Activated CD4-positive, CD25-positive, alpha-beta regulatory T cell (primary cell): ENCODE measurements at regions not wholly inside any gene's neighbourhood (a gene's known extent, or its start where the extent isn't known, plus 50 kb on each side); places are given as distances from the start of the nearest gene placed in this dataset.

Experiments
- DNase-seq, 4 experiments: peaks; one replicate each; lab custom pipeline; 2025; lab: John Stamatoyannopoulos, UW

GRCh38 chr5:158398360-158399201 is 539.6 kb upstream of the CLINT1 start:
- no peak for DNase-seq

- no peak for DNase-seq
Measured at GRCh38 chr5:158397278-158397677, 538.3 kb upstream of the CLINT1 start.

DNA sequence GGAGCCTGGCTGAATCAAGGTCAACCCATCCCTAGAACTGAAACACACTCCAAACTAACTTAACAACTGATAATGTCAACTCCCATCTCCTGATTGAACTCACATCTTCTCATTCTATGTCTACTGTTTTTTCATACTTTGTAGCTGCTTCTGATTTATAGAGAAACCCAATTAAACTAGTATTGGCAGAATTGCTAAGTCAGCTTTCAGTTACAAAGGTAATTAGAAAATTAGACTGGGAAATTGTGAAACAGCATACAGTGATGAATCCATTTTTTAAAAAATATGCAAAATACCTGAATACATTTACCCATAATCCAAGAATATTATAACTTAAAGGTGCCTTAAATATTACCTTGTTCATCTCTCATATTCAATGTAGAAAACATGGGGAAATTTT is 535.2 kb upstream of the CLINT1 start:
- DNase-seq: no peak

- no peak for DNase-seq
Measured at GRCh38 chr5:158393457-158393856, 534.5 kb upstream of the CLINT1 start.

- DNase-seq: no peak
Measured at GRCh38 chr5:158392753-158393152, 533.8 kb upstream of the CLINT1 start.

GRCh38 chr5:158390577-158390976 is 531.6 kb upstream of the CLINT1 start:
- no peak for DNase-seq

- DNase-seq: no peak
Measured at GRCh38 chr5:158389786-158390185, 530.8 kb upstream of the CLINT1 start.

GRCh38 chr5:158388021-158388420 is 529.1 kb upstream of the CLINT1 start:
- DNase-seq: no peak

GRCh38 chr5:158387499-158387898 is 528.6 kb upstream of the CLINT1 start:
- no peak for DNase-seq

DNA sequence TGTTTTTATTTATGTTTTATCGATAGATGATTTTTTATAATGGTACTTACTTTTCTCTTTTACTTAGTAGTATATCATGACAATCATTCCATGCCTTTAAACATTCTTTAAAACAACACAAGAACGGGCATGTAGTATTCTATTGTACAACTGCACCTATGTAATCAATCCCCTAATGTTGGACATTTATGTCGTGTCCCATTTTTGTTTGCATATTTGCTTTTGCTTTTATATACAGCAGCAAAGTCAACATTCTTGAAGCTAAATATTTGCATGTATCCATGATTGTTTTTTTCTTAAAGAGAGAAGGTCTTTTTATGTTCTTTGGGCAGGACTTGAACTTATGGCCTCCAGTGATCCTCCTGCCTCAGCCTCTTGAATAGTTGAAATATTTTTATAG is 527.0 kb upstream of the CLINT1 start:
- no peak for DNase-seq

DNA sequence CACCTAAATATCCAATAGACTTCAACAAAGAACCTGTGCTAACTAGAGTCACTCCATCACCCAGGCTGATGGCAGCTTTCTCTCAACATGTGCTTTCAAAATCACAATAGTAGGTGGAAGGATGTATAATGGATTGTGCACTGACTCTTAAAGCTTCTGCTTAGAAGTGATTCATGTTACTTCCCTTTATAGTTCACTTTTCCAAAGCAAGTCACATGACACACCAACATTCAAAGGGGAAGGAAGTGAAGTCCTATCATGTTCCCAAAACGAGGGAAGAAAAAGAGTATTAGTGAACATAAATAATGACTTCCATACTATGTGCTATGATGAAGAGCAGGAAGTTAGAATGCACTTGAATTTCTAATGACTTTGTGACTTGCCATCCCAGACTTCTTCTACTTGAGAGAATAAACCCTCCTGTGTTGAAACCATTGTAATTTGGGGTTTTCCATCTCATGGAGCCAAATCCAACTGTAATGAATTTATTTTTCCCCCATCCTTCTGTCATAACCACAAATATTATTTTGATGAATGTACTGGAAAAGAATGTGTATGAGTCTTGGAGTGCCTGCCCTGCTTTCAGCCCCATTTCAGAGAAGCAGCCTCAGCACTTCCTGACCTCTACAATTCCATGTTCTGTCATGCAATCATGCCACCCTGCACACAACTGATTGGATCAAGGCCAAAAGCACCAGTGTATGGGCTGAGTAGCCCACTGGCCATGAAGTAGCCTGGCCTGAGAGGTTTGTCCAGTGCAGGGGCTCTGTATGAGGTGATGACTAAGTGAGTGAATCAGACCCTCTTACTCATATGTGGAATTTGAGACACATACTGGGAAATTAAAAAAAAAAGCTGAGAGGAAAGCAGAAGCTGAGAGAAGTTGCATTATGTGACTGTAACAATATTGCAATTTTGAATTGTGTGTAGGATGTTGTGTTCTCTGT is 525.9 kb upstream of the CLINT1 start:
- DNase-seq: no peak

DNA sequence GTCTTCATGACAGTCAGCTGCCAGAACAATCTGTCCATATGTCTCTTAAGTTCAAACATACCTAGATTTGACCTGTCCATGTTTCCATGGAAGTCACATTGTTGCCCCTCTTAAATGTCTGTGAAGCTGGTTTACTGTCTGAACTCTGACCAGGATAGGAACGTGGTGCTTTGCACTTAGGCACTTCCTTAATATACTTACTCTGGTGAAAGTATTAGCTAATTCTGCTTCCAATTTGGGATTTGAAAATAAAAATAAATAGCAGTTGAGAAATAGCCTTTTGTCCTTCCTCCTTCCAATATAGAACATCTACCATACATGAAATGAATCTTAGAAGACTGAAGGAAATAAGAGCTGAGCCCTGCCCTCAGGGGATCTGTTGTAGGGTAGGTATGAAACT is 524.5 kb upstream of the CLINT1 start:
- no peak for DNase-seq

DNA sequence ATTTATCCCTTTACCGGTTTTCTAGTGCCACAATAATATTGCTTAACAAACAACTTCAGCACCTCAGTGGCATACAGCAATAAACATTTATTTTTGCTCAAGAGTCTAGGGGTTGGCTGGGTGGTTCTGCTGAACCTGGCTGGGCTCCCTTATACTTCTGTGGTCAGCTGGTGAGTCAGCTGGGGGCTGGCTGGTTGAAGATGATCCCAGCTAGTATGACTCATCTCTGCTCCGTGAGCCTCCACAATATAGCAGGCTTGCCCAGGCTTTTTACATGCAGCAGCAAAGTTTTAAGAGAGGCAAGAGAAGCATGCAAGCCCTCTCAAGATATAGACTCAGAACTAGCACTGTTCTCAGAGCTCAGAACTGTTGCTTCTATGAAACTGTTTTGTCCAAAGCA is 523.5 kb upstream of the CLINT1 start:
- DNase-seq: no peak

GRCh38 chr5:158381614-158382160 is 522.7 kb upstream of the CLINT1 start:
- DNase-seq: no peak

DNA sequence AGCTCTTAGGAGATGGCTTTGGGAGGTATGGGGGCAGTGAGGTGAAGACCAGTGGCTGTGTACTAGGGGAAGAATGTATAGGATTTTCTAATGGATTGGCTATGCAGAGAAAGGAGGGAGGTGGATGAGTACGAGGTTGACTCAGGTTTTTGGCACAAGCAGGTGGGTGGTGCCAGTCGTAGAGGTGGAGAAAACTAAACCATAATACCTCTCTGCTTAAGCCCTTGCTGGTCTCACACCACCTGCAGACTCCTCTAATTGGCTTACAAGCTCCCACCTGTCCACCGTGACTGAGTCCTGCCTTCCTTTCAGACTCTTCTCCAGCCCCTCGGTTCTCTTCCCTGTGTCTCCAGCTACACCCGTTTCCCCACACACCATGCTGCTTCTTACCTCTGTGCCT is 521.7 kb upstream of the CLINT1 start:
- DNase-seq: no peak

DNA sequence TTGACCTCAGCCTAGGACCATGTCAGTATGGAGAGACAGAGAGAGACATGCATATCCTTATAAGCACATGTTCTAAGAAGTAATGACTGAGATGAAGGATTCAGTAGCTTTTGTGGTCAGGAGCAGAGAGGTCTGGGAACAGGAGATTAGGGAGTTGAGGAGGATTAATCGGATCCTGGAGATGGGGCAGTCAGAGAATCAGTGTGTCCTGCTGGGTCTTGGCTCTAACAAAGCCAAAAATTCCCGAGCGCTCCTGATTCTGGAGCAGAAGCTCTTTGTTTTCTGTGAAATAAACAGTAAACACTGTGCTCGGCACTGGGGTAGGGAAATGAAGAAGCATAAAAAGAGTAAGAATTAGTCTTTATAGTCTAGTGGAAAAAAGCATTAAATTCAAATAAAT is 520.0 kb upstream of the CLINT1 start:
- DNase-seq: no peak

DNA sequence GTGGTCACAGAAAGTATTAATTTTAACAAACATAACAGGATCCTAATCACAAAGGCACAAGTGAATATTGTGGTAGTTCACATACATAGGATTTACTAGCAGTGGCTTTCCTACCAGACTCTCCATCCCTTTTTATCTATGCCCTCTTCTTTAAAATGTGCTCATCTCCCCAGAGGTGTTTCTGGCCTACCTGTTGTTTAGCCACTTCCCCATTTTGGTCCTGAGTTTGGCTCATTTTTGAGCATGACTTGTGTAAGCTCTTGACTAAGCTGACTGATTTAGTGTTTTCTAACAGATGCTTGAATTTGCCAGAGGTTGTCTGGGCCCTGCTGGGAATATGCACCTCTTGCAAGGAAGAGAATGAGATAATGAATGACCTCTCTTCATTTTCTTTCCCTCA is 517.7 kb upstream of the CLINT1 start:
- no peak for DNase-seq

DNA sequence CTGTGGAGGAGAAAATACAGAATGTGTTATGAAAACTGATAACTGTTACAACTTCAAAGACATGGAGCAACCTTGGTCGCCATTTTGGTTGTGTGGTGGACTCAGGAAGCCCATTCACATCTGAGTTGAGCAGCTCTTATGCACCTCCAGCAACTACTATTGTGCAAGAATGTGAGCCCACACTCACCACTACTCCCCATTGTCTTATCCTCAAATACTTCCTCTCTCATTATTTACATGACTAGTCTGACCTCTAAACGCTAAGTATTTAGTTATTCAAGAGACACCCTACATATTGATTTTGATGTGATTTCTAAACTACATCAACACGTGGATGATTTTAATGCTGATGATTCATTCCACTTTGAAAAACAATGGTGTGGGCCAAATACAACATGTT is 516.6 kb upstream of the CLINT1 start:
- DNase-seq: no peak

DNA sequence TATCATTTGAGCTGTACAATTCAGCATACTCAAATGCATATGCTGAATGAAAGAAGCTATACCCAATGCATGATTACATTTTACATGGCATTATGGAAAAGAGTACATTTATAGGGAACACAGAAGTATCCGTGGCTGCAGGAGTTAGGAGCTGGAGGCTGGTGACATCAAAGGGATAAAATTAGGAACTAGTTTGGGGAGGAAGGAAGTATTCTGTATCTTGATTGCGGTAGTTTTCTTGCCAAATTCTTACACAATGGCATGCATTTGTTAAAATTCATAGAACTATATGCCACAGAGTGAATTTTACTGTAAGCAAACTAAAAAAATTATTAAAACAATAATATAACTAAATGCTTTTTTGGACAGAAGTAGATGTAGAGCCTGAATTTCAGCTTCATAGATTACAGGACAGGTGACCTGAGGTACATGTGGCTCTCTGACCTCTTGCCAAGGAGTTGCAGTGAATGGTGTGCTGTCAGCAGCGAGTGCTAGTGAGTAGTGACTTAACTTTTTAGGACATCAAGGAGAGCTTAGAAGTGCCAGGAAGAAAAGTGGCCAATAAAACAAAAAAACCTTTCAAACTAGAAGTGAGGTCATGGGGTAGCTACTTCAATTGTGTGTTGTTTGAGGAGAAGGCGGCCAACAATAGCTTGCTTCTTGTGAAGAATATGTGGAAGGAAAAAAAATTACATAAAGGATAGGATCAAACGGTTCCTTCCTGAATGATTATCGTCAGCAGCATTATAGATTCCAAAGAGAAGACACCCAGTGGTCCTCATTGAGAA is 514.9 kb upstream of the CLINT1 start:
- no peak for DNase-seq

DNA sequence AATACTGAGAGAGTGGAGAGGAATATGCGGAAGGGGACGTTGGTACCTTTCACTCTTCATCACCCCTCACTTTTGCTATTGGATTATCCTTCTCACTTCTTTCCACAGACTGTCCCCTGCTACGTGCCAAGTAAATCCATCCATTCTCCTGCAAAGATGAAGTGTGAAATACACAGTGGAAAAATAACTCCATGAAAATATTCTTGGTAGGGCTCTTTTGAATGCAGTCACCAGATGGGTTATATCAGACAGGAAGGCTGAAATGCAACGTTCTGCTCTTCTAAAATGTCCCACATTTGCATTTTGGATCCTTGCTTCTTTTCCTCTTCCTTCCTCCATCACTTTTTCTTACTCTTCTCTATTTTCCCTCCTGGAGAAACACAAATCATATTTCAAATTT is 510.3 kb upstream of the CLINT1 start:
- DNase-seq: no peak

- DNase-seq: no peak
Measured at GRCh38 chr5:158368686-158369085, 509.7 kb upstream of the CLINT1 start.

DNA sequence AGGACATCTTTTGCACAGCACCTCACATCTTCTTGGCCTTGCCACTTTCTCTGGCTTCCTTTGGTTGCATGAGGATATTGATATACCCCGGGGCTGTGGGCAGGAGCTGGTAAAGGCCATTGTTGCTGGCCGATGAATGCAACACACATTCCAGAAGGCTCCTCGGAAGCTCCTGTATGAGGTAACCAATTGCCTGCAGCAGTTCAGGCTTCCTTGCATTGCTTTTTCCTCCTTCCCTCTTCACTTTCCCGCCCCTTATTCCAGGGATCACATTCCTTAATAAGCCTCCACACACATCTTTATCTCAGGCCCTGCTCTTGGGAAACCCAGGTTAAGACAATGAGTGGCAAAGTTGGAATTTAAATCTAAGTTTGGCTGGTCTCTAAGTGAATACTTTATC is 505.4 kb upstream of the CLINT1 start:
- no peak for DNase-seq
